Astrocyte (in vitro differentiated cells and primary cell): ENCODE measurements at regions not wholly inside any gene's neighbourhood (a gene's known extent, or its start where the extent isn't known, plus 50 kb on each side); places are given as distances from the start of the nearest gene placed in this dataset.

Experiments
- EZH2 ChIP-seq: IDR thresholded peaks from 2 replicates; pipeline ENCODE4 v1.6.1; 2012; ENCODE audit warnings: mild to moderate bottlenecking, low read length, inconsistent platforms; ENCODE audit not compliant: insufficient read depth
- TF ChIP-seq, protein P1 (sequence below): IDR thresholded peaks from 2 replicates; pipeline ENCODE4 v1.5.1; 2011; ENCODE audit warnings: low read depth, mild to moderate bottlenecking, inconsistent platforms, low read length, moderate library complexity; ENCODE audit not compliant: insufficient read depth

DNA sequence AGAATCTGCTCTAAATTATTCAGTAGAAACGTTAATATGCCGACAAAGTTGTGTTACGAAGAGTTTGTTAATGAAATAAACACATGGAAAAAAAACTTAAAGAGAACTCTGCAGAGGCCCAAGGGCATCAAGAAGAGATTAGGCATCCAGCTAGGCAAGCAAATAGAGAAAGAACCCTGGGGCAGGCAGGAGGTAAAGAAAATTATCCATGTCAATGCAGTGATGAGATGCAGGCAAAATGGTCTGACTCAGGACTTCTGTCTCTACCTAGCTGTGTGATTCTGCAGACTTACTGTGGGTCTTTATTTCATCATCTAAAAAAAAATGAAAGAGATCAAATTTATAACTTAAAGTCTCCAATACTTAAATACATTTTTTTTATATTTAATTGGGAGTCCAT, 448.0 kb downstream of the HAO1 start:
- no peak for TF ChIP-seq EZH2
- TF ChIP-seq, protein P1, sequence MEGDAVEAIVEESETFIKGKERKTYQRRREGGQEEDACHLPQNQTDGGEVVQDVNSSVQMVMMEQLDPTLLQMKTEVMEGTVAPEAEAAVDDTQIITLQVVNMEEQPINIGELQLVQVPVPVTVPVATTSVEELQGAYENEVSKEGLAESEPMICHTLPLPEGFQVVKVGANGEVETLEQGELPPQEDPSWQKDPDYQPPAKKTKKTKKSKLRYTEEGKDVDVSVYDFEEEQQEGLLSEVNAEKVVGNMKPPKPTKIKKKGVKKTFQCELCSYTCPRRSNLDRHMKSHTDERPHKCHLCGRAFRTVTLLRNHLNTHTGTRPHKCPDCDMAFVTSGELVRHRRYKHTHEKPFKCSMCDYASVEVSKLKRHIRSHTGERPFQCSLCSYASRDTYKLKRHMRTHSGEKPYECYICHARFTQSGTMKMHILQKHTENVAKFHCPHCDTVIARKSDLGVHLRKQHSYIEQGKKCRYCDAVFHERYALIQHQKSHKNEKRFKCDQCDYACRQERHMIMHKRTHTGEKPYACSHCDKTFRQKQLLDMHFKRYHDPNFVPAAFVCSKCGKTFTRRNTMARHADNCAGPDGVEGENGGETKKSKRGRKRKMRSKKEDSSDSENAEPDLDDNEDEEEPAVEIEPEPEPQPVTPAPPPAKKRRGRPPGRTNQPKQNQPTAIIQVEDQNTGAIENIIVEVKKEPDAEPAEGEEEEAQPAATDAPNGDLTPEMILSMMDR: no peak
